PFSK-1 (cell line): ENCODE measurements at regions not wholly inside any gene's neighbourhood (a gene's known extent, or its start where the extent isn't known, plus 50 kb on each side); places are given as distances from the start of the nearest gene placed in this dataset.

ENCODE experiments used
- FOXP2 ChIP-seq: optimal IDR thresholded peaks from 2 replicates; pipeline ENCODE3; 2011; ENCODE audit warnings: borderline replicate concordance, control low read depth, inconsistent platforms; ENCODE audit not compliant: insufficient read depth; ENCODE audit errors: extremely low read length, extremely low read depth
- POLR2AphosphoS5 ChIP-seq: IDR thresholded peaks from 2 replicates; pipeline ENCODE4 v1.6.1; 2012; ENCODE audit warnings: low read depth, mild to moderate bottlenecking, control low read depth, low read length, moderate library complexity
- SIN3A ChIP-seq: IDR thresholded peaks from 2 replicates; pipeline ENCODE4 v1.6.1; 2012; ENCODE audit warnings: mild to moderate bottlenecking, low read length, moderate library complexity, borderline replicate concordance; ENCODE audit not compliant: insufficient read depth
- TAF1 ChIP-seq: IDR thresholded peaks from 2 replicates; pipeline ENCODE4 v1.6.1; 2012; ENCODE audit warnings: low read length, control low read depth, borderline replicate concordance; ENCODE audit not compliant: insufficient read depth
- TF ChIP-seq, protein P1 (sequence below), 2 experiments: IDR thresholded peaks; 2 replicates each; pipeline versions ENCODE4 v1.6.1 to v1.8.0; 2011 to 2012; ENCODE audit warnings: low read depth in 2 of 2, low read length in 2 of 2, control low read depth in 1 of 2, inconsistent platforms in 1 of 2, mild to moderate bottlenecking in 1 of 2, moderate library complexity in 1 of 2; ENCODE audit not compliant: insufficient read depth in 1 of 2

DNA sequence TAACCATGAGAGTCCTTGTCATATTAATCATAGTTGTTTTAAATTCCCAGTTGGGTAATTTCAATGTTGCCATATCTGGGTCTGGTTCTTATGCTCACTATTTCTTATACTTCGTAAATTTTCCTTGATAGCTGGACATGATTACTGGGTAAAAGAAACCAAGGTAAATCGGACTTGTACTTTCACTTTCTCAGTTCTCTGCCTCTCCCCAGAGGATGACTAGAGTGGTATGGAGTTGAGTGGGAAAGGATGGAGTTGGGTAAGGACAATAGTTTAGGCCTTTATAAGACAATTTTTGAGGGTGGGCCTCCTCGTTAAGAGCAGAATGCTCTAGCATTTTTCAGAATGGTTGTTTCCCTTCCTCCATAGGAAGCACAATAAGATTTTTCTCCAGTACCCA, 106.1 kb downstream of the CRPPA start:
- TF ChIP-seq FOXP2 (no peak), TAF1 (no peak), SIN3A (no peak), POLR2AphosphoS5 (no peak)
- TF ChIP-seq, protein P1, sequence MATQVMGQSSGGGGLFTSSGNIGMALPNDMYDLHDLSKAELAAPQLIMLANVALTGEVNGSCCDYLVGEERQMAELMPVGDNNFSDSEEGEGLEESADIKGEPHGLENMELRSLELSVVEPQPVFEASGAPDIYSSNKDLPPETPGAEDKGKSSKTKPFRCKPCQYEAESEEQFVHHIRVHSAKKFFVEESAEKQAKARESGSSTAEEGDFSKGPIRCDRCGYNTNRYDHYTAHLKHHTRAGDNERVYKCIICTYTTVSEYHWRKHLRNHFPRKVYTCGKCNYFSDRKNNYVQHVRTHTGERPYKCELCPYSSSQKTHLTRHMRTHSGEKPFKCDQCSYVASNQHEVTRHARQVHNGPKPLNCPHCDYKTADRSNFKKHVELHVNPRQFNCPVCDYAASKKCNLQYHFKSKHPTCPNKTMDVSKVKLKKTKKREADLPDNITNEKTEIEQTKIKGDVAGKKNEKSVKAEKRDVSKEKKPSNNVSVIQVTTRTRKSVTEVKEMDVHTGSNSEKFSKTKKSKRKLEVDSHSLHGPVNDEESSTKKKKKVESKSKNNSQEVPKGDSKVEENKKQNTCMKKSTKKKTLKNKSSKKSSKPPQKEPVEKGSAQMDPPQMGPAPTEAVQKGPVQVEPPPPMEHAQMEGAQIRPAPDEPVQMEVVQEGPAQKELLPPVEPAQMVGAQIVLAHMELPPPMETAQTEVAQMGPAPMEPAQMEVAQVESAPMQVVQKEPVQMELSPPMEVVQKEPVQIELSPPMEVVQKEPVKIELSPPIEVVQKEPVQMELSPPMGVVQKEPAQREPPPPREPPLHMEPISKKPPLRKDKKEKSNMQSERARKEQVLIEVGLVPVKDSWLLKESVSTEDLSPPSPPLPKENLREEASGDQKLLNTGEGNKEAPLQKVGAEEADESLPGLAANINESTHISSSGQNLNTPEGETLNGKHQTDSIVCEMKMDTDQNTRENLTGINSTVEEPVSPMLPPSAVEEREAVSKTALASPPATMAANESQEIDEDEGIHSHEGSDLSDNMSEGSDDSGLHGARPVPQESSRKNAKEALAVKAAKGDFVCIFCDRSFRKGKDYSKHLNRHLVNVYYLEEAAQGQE (IDR thresholded peaks at IDR 0.05; ENCODE audit: insufficient read depth in 1 of 2, low read depth in 2 of 2, low read length in 2 of 2), result no peak

GRCh38 chr7:16309129-16309528, 112.2 kb downstream of the CRPPA start:
- no peak for TF ChIP-seq SIN3A
- TF ChIP-seq FOXP2, result no peak
- TF ChIP-seq POLR2AphosphoS5, result no peak
- TF ChIP-seq TAF1, result no peak
- TF ChIP-seq, protein P1 (IDR thresholded peaks at IDR 0.05; ENCODE audit: insufficient read depth in 1 of 2, low read depth in 2 of 2, low read length in 2 of 2), result no peak

GRCh38 chr7:16301291-16301690, 120.0 kb downstream of the CRPPA start:
- TF ChIP-seq POLR2AphosphoS5, result no peak
- no peak for TF ChIP-seq SIN3A
- no peak for TF ChIP-seq FOXP2
- TF ChIP-seq TAF1, result no peak
- TF ChIP-seq, protein P1 (IDR thresholded peaks at IDR 0.05; ENCODE audit: insufficient read depth in 1 of 2, low read depth in 2 of 2, low read length in 2 of 2), result no peak

DNA sequence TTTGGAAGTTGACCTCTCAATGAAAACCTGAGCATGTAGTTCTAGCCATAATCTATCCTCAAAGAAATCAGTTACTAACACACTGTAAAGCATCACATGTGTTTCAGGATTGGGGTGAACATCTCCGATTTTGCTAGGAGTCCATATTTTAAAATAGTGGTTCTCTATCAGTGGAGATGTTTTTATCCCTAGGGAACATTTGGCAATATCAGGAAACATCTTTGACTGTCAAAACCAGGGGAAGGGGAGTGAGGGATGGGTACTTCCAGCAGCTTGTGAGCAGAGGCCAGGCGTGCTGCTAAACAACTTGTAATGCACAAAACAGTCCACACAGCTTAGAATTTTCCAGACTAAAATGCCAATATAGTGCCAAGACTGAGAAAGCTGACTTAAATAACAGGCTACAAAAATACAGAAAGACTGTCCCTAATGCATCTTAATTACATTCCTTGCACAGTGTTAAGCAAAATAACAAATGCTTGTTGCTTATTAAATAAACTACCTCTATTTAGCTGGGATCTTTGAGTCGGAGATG, 120.9 kb downstream of the CRPPA start:
- no peak for TF ChIP-seq SIN3A
- no peak for TF ChIP-seq FOXP2
- no peak for TF ChIP-seq TAF1
- TF ChIP-seq POLR2AphosphoS5, result no peak
- TF ChIP-seq, protein P1 (IDR thresholded peaks at IDR 0.05; ENCODE audit: insufficient read depth in 1 of 2, low read depth in 2 of 2, low read length in 2 of 2), result no peak

DNA sequence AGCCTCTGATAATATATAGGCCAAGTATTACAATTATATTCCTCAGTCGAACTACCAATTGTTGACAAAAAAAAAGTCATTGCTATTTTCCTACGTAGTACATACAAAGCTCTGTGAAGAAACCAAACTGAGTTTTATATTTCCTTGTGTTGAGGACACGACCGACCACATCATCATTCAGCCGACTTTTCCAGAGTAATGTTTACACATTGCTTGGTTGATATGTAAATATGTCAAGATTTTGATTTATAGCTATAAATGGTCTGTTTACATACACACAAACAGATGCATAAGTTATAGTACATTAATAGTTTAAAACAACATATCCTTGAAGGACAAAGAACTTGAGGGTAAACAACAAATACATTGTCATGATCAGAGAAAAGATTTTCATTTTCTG, 121.5 kb downstream of the CRPPA start:
- no peak for TF ChIP-seq TAF1
- TF ChIP-seq, protein P1 (IDR thresholded peaks at IDR 0.05; ENCODE audit: insufficient read depth in 1 of 2, low read depth in 2 of 2, low read length in 2 of 2), result no peak
- no peak for TF ChIP-seq POLR2AphosphoS5
- no peak for TF ChIP-seq SIN3A
- no peak for TF ChIP-seq FOXP2
